ENCODE measurements at regions not wholly inside any gene's neighbourhood (a gene's known extent, or its start where the extent isn't known, plus 50 kb on each side); places are given as distances from the start of the nearest gene placed in this dataset.

GRCh38 chr4:159445692-159446091 lies 342.8 kb downstream of the RAPGEF2 start:
- no peak for TF ChIP-seq EP300 (IDR thresholded peaks at IDR 0.05)
- TF ChIP-seq, protein P1, sequence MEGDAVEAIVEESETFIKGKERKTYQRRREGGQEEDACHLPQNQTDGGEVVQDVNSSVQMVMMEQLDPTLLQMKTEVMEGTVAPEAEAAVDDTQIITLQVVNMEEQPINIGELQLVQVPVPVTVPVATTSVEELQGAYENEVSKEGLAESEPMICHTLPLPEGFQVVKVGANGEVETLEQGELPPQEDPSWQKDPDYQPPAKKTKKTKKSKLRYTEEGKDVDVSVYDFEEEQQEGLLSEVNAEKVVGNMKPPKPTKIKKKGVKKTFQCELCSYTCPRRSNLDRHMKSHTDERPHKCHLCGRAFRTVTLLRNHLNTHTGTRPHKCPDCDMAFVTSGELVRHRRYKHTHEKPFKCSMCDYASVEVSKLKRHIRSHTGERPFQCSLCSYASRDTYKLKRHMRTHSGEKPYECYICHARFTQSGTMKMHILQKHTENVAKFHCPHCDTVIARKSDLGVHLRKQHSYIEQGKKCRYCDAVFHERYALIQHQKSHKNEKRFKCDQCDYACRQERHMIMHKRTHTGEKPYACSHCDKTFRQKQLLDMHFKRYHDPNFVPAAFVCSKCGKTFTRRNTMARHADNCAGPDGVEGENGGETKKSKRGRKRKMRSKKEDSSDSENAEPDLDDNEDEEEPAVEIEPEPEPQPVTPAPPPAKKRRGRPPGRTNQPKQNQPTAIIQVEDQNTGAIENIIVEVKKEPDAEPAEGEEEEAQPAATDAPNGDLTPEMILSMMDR (IDR thresholded peaks at IDR 0.05), result no peak
- no peak for TF ChIP-seq POLR2AphosphoS5 (IDR thresholded peaks at IDR 0.05)

Data from upper lobe of left lung (tissue), 4 donors.